ENCODE measurements at regions not wholly inside any gene's neighbourhood (a gene's known extent, or its start where the extent isn't known, plus 50 kb on each side); places are given as distances from the start of the nearest gene placed in this dataset.

GRCh38 chr5:44441460-44441859 lies 52.2 kb upstream of the FGF10 start:
- no peak for TF ChIP-seq ZFP3 (CRISPR knock-in tag; IDR thresholded peaks at IDR 0.05)
- no peak for TF ChIP-seq RARB (CRISPR knock-in tag; IDR thresholded peaks at IDR 0.05)
- TF ChIP-seq ESRRG (CRISPR knock-in tag; IDR thresholded peaks at IDR 0.05), result no peak
- TF ChIP-seq ISL1 (CRISPR knock-in tag; IDR thresholded peaks at IDR 0.05), result no peak
- no peak for TF ChIP-seq PPARA (CRISPR knock-in tag; IDR thresholded peaks at IDR 0.05; ENCODE audit: borderline replicate concordance)
